Inferior parietal cortex (tissue), 1 donor: ENCODE measurements at regions not wholly inside any gene's neighbourhood (a gene's known extent, or its start where the extent isn't known, plus 50 kb on each side); places are given as distances from the start of the nearest gene placed in this dataset.
"Not testable (repeated sequence)": the region's sequence is repeated elsewhere in the genome, so short reads cannot be mapped to it uniquely, and the experiment has no call there.

Experiments used
- DNase-seq: peaks from one replicate; pipeline ENCODE4 v3.0.0-alpha.2; 2016; ENCODE audit errors: extremely low spot score

- no peak for DNase-seq
Observed at GRCh38 chr3:110933821-110934426, 137.7 kb upstream of the NECTIN3 start.

GRCh38 chr3:110938629-110939028 lies 133.0 kb upstream of the NECTIN3 start:
- no peak for DNase-seq

- no peak for DNase-seq
Observed at GRCh38 chr3:110940055-110940454, 131.6 kb upstream of the NECTIN3 start.

GRCh38 chr3:110944782-110945181 lies 126.8 kb upstream of the NECTIN3 start:
- no peak for DNase-seq

- no peak for DNase-seq
Observed at GRCh38 chr3:110946810-110947209, 124.8 kb upstream of the NECTIN3 start.

GRCh38 chr3:110949194-110949593 lies 122.4 kb upstream of the NECTIN3 start:
- not testable (repeated sequence) for DNase-seq

GRCh38 chr3:110955301-110955880 lies 116.2 kb upstream of the NECTIN3 start:
- DNase-seq: no peak

- no peak for DNase-seq
Observed at GRCh38 chr3:110956081-110956480, 115.5 kb upstream of the NECTIN3 start.

GRCh38 chr3:110957247-110958025 lies 114.2 kb upstream of the NECTIN3 start:
- no peak for DNase-seq

GRCh38 chr3:110958313-110959147 lies 113.1 kb upstream of the NECTIN3 start:
- no peak for DNase-seq

GRCh38 chr3:110965976-110966375 lies 105.6 kb upstream of the NECTIN3 start:
- DNase-seq: no peak

GRCh38 chr3:110966966-110967663 lies 104.5 kb upstream of the NECTIN3 start:
- DNase-seq: no peak

GRCh38 chr3:110968076-110968475 lies 103.5 kb upstream of the NECTIN3 start:
- DNase-seq: no peak

GRCh38 chr3:110969229-110970211 lies 102.1 kb upstream of the NECTIN3 start:
- no peak for DNase-seq

GRCh38 chr3:110971010-110971601 lies 100.5 kb upstream of the NECTIN3 start:
- DNase-seq: no peak

GRCh38 chr3:110973263-110973895 lies 98.2 kb upstream of the NECTIN3 start:
- DNase-seq: no peak

GRCh38 chr3:110974902-110975301 lies 96.7 kb upstream of the NECTIN3 start:
- DNase-seq: no peak

- DNase-seq: no peak
Observed at GRCh38 chr3:110984456-110985250, 87.0 kb upstream of the NECTIN3 start.

GRCh38 chr3:110989446-110989845 lies 82.2 kb upstream of the NECTIN3 start:
- no peak for DNase-seq
